GM21515 (cell line): ENCODE measurements at regions not wholly inside any gene's neighbourhood (a gene's known extent, or its start where the extent isn't known, plus 50 kb on each side); places are given as distances from the start of the nearest gene placed in this dataset.
"Not testable (repeated sequence)": the region's sequence is repeated elsewhere in the genome, so short reads cannot be mapped to it uniquely, and the experiment has no call there.

ENCODE experiments used
- ATAC-seq: cut with Tn5 transposase; IDR thresholded peaks from one replicate; pipeline ENCODE4 v1.9.1; 2021; ENCODE audit not compliant: unreplicated experiment

DNA sequence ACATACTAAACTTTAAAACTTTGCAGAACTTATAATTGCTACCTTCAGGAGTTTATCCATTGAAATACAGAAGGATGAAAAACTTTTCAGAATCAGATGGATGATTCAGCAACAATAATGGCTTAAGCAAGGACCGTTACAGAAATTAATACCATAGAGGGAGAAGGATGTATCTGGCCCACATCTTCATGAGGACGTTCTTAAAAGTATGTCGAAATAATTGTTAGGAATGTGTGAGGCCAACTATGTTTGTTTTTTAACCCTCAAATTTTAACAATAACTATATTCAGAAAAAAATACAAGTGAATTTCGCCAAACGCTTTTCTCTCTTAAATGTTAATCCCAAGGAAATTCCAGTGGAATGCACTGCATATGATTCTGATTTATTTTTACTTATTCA lies 105.2 kb upstream of the EPHA3 start:
- ATAC-seq = no peak

DNA sequence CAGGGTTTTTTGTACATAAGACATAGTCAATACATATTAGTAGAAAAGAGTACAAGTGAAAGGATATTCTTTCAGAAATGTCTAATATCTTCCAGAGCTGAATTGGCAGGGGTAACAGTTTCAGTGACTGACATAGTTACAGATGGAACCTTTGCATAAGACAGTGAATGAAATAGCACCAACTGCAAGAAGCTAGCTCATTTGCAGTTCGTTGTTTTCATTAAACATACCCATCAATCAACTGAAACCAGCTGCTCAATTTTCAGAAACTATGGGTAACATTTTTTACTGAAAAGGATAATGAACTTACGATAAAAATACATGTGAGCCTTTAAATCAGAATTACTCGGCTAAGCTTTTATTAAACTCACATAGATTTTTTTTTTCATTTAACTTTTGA lies 93.9 kb upstream of the EPHA3 start:
- ATAC-seq = no peak

DNA sequence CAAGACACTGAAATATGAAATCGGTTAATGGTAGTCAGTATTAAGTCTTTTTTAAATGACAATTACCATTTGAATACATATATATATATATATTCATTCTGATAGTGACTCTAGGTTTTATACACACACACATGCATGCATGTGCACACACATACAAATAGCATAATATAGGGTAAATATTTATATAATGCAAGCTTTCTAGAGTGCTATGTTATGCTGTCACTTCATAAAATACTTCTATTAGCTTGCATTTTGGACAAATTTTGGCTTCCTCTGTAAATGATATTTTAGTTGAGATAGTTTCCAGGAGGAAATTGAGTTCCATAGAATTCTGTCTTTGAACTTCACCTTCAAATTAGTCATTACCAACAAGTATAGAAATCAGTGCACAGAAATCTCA lies 89.9 kb upstream of the EPHA3 start:
- ATAC-seq = no peak

DNA sequence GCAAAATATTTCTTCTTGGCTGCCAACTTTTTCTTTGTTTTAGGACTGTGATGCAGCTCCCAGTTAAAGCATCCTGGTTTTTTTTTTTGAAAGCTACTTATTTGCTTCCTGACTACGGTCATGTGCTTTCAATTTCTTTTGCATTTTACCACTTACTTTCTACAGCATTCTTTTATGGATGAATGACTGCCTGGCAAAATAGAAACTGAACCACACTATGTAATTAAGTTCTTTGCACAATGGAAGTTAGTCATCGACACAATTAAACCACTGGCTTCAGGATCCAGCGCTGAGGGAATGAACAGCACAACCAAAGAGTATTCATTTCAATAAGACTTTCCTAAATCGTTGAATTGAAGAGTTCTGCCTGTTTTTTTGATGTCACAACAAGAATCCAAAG lies 82.2 kb upstream of the EPHA3 start:
- no peak for ATAC-seq

DNA sequence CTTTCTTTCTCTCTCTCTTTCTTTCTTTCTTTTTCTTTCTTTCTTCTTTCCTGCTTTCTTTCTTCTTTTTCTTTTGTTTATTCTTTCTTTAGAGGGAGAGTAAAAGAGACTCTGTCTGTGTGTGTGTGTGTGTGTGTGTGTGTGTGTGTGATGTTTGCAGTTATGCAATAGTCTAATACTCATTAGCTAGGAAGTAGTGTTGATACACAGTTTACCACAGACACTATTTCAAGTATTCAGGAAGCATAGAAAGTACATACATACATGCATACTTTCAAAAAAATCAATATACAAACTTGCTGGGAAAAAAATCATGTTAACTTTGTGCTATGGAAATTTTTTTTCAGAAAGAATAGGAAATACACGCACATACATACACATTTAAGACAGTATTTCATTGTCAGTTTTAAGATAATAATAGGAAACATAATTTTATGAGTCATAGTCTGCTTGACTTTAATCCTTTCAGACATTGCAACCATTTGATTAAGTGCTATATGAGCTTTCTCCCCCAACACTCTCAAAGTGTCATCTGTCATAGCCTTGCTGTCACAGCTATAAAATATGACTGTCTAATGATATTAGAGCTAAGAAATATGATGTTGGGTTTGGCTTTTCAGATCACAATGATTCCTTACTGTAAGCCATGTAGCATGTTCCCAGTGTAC lies 74.9 kb upstream of the EPHA3 start:
- ATAC-seq = no peak

DNA sequence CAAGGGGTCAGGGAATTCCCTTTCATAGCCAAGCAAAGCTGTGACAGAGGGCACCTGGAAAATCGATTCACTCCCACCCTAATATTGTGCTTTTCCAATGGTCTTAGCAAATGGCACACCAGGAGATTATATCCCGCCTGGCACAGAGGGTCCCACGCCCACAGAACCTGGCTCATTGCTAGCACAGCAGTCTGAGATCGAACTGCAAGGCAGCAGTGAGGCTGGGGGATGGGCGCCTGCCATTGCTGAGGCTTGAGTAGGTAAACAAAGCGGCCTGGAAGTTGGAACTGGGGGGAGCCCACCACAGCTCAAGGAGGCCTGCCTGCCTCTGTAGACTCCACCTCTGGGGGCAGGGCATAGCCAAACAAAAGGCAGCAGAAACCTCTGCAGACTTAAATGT lies 72.7 kb upstream of the EPHA3 start:
- not testable (repeated sequence) for ATAC-seq

DNA sequence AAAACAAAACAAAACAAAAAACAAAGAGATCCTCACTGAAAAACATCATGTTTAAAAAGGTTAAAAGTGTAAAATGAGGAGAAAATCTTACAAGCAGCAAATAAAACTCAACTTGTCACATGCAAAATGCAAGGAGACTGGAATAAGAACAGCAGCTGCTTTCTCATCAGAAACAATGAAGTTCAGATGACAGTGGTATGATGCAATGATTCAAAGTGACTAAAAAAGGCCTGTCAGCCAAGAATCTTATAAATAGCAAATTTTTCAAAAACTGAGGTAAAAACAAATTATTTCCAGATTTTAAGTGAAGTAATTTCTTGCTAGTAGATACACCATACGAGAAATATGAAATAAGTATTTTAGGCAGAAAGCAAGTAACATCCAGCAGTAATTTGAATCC lies 68.6 kb upstream of the EPHA3 start:
- ATAC-seq = no peak

DNA sequence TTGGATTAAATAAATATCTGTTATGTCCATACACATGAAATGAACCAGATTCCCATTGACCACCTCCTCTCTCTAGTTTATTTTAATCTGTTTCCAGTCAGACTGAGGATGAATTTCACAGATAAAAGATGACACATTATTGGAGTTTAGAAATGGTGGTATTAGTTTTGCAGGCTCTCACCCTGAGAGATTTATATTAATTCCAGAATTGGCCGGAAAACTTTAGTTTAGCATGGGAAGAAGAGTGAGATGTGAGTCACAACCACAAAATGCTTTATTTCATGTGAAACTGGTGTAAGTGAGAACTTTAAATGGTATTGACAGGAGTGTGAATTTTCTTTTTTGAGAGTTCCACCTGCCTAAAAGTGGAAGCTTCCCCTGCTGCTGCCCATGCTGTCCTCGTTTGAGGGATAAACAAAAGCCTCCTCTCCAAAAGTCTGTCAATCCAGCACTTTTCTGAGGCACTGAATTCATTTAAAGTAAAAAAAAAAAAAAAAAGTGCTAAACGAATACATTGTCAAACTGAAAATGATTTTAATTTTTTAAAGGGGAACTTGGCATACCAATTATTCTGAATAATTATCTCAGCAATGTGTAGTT lies 65.1 kb upstream of the EPHA3 start:
- ATAC-seq = no peak

DNA sequence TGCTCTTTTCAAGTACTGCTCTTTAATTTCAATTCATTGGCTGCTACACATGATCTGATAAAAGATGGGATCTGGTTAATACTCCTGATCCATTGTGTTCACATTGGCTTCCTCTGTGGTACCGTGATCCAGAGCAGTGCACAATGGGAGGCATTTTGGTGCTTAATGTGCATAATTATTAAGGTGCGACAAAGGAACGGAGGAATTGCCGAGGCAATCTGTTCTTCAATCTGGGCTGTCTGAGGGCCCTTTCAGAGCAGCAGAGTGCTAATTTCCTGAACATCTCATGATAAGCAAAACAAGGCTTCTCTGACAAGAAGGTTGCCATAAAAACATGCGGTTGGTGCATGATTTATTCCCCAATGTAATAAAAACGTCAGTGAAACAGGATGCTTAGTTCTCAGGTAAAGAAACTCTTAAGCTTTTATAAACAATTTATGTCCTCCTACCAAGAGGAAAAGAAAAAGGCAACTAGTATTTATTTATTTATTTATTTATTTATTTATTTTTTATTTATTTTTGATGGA lies 64.0 kb upstream of the EPHA3 start:
- ATAC-seq = no peak

DNA sequence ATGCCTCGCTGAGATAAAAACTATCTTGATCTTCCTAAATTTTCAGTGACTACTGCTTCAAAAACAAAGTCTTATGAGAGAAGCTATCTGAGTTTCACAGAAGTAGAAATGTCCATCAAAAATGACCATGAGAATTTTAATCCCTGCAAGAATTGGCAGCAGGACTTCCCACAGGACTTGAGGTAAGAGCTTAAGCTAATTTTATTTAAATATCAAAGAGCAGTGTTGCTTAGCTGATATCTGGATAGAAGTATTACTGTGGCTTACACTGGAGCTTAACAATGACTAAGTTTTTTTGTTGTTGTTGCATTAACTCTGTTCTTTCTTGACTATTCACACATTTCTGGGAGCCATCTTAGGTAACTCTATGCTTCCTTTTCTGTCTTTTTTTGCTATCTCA lies 60.8 kb upstream of the EPHA3 start:
- ATAC-seq = no peak

DNA sequence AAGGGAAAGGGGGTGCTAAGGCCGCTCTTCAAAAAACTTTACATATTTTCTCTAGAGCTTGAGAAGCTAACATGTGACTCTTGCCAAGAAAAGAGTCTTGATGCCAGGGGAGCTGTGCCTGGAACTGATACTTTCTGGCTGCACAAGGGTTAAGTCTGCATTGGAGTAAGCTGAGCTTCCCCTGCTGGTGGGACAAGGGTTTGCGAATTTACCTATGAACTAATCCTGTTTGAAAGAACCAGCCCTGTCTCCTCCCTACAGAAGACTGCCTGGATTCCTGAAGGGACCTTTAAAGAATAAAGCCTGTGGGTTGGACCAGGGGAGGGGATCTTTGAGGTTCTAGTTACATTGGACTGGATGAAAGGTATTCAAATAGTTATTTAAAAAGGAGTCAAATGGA lies 58.3 kb upstream of the EPHA3 start:
- no peak for ATAC-seq

DNA sequence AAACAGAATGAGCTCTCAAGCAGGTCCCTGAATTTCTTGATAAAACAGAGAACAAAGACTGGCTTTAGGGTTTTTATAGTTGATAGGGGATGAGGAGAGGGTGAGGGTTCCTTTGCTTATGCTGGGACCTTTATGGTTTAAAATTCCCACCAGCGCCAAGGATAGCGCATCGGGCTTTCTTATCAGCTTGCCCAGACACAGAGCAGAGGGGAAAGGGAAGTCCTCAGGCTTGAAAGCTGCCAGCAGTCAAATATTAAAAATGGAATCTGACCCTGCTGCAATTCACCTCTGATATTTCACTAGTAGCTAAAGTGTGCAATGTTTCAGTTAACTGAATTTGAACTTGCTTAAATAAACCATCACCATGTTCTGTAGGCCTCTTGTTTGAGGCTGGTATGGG lies 55.0 kb upstream of the EPHA3 start:
- ATAC-seq = no peak

DNA sequence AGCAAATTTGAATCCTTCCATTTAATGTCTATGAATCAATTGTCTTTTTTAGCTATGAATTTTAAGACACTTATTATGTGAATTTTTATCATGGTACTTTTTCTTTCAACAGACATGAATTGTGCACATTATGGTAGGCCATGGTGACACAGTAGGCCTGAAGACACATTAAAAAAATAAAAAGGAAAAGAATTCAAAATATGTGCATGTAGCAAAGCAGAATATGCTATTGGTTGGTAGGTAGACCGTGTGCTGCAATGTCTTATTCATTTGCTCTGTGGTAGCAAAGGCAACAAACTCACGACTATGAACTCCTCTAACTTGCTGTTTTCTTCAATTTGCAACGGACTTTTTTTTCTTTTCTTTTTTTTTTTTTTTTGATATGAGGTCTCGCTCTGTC lies 50.0 kb upstream of the EPHA3 start:
- no peak for ATAC-seq
